ENCODE measurements at regions not wholly inside any gene's neighbourhood (a gene's known extent, or its start where the extent isn't known, plus 50 kb on each side); places are given as distances from the start of the nearest gene placed in this dataset.
"Not testable (repeated sequence)": the region's sequence is repeated elsewhere in the genome, so short reads cannot be mapped to it uniquely, and the experiment has no call there.

- DNase-seq (ENCODE audit: low spot score) = no peak
These were observed 110.6 kb downstream of the TMEM121 start for GRCh38 chr14:105636935-105637334.

GRCh38 chr14:105637345-105637744 is 111.0 kb downstream of the TMEM121 start:
- DNase-seq (ENCODE audit: low spot score) = not testable (repeated sequence)

GRCh38 chr14:105639969-105640931 is 113.9 kb downstream of the TMEM121 start:
- DNase-seq (ENCODE audit: low spot score) = not testable (repeated sequence)

- DNase-seq (ENCODE audit: low spot score) = no peak
These were observed 114.9 kb downstream of the TMEM121 start for GRCh38 chr14:105641075-105641937.

GRCh38 chr14:105641951-105642350 is 115.6 kb downstream of the TMEM121 start:
- DNase-seq (ENCODE audit: low spot score) = not testable (repeated sequence)

- DNase-seq (ENCODE audit: low spot score) = not testable (repeated sequence)
These were observed 116.1 kb downstream of the TMEM121 start for GRCh38 chr14:105642486-105642885.

GRCh38 chr14:105643406-105644052 is 117.1 kb downstream of the TMEM121 start:
- not testable (repeated sequence) for DNase-seq (ENCODE audit: low spot score)

GRCh38 chr14:105644053-105644435 is 117.7 kb downstream of the TMEM121 start:
- not testable (repeated sequence) for DNase-seq (ENCODE audit: low spot score)

- not testable (repeated sequence) for DNase-seq (ENCODE audit: low spot score)
These were observed 118.1 kb downstream of the TMEM121 start for GRCh38 chr14:105644457-105644856.

- DNase-seq (ENCODE audit: low spot score) = not testable (repeated sequence)
These were observed 118.5 kb downstream of the TMEM121 start for GRCh38 chr14:105644891-105645290.

GRCh38 chr14:105645389-105645788 is 119.0 kb downstream of the TMEM121 start:
- not testable (repeated sequence) for DNase-seq (ENCODE audit: low spot score)

GRCh38 chr14:105646175-105646574 is 119.8 kb downstream of the TMEM121 start:
- no peak for DNase-seq (ENCODE audit: low spot score)

GRCh38 chr14:105646711-105647281 is 120.4 kb downstream of the TMEM121 start:
- not testable (repeated sequence) for DNase-seq (ENCODE audit: low spot score)

GRCh38 chr14:105647426-105647783 is 121.0 kb downstream of the TMEM121 start:
- DNase-seq (ENCODE audit: low spot score) = not testable (repeated sequence)

- no peak for DNase-seq (ENCODE audit: low spot score)
These were observed 121.6 kb downstream of the TMEM121 start for GRCh38 chr14:105647784-105648608.

- not testable (repeated sequence) for DNase-seq (ENCODE audit: low spot score)
These were observed 122.5 kb downstream of the TMEM121 start for GRCh38 chr14:105648609-105649535.

- not testable (repeated sequence) for DNase-seq (ENCODE audit: low spot score)
These were observed 125.9 kb downstream of the TMEM121 start for GRCh38 chr14:105652317-105652716.

GRCh38 chr14:105653921-105654320 is 127.5 kb downstream of the TMEM121 start:
- not testable (repeated sequence) for DNase-seq (ENCODE audit: low spot score)

- not testable (repeated sequence) for DNase-seq (ENCODE audit: low spot score)
These were observed 132.9 kb downstream of the TMEM121 start for GRCh38 chr14:105659255-105659654.
